WERI-Rb-1 (cell line): ENCODE measurements at regions not wholly inside any gene's neighbourhood (a gene's known extent, or its start where the extent isn't known, plus 50 kb on each side); places are given as distances from the start of the nearest gene placed in this dataset.

Source experiments
- DNase-seq: peaks from one replicate; pipeline ENCODE4 v3.0.0-alpha.2; 2020
- H3K27ac ChIP-seq: fragments of 250-450 bp; sonication (Bioruptor Pico); 2 replicates; pipeline ENCODE4 v1.5.1; 2020; ENCODE audit warnings: mild to moderate bottlenecking, moderate library complexity
- H3K27me3 ChIP-seq: fragments of 250-450 bp; sonication (Bioruptor Pico); 2 replicates; pipeline ENCODE4 v1.5.1; 2021; ENCODE audit warnings: mild to moderate bottlenecking, low read depth, moderate library complexity; ENCODE audit not compliant: insufficient read depth, severe bottlenecking
- H3K36me3 ChIP-seq: fragments of 250-450 bp; sonication (Bioruptor Pico); 2 replicates; pipeline ENCODE4 v1.5.1; 2020; ENCODE audit warnings: mild to moderate bottlenecking, moderate library complexity
- H3K4me3 ChIP-seq: 2 replicates; pipeline ENCODE4 v1.5.1; 2011; ENCODE audit warnings: low read depth, mild to moderate bottlenecking, control low read depth, low read length
- H3K9me3 ChIP-seq: fragments of 250-450 bp; sonication (Bioruptor Pico); 2 replicates; pipeline ENCODE4 v1.5.1; 2021; ENCODE audit warnings: mild to moderate bottlenecking, moderate library complexity; ENCODE audit not compliant: severe bottlenecking
- TF ChIP-seq, protein P1 (sequence below): IDR thresholded peaks from 2 replicates; pipeline ENCODE4 v1.5.1; 2011; ENCODE audit warnings: low read depth, mild to moderate bottlenecking, control low read depth, inconsistent platforms, low read length

DNA sequence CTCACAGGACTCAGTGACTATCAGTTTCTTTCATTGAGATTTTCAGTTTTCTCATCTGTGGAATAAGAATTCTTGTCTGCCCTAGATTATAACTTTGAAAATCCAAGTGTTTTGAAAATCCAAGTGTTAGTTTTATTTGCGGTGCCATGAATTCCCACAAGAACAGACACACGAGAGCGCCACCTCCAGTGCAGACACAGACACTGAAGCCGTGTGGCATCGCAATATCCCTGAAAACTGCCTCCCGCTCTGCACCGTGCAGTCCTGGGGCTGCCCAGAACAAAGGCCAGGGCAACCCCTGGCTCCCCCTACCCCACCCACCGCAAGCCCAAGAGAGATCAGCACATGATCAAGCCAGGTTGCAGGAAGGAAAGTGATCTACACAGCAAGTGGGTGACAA, 229.5 kb upstream of the ASIC2 start:
- H3K27ac ChIP-seq = no peak overlapping the region
- no peaks in the 10 kb centered on the region for H3K9me3 ChIP-seq
- no peak overlapping the region for H3K4me3 ChIP-seq
- peak; percentile 48 for DNase-seq
- TF ChIP-seq, protein P1, sequence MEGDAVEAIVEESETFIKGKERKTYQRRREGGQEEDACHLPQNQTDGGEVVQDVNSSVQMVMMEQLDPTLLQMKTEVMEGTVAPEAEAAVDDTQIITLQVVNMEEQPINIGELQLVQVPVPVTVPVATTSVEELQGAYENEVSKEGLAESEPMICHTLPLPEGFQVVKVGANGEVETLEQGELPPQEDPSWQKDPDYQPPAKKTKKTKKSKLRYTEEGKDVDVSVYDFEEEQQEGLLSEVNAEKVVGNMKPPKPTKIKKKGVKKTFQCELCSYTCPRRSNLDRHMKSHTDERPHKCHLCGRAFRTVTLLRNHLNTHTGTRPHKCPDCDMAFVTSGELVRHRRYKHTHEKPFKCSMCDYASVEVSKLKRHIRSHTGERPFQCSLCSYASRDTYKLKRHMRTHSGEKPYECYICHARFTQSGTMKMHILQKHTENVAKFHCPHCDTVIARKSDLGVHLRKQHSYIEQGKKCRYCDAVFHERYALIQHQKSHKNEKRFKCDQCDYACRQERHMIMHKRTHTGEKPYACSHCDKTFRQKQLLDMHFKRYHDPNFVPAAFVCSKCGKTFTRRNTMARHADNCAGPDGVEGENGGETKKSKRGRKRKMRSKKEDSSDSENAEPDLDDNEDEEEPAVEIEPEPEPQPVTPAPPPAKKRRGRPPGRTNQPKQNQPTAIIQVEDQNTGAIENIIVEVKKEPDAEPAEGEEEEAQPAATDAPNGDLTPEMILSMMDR = peak; percentile 85
- H3K36me3 ChIP-seq = no peaks in the 10 kb centered on the region
- H3K27me3 ChIP-seq = peaks cover 35% of the 10 kb centered on the region

DNA sequence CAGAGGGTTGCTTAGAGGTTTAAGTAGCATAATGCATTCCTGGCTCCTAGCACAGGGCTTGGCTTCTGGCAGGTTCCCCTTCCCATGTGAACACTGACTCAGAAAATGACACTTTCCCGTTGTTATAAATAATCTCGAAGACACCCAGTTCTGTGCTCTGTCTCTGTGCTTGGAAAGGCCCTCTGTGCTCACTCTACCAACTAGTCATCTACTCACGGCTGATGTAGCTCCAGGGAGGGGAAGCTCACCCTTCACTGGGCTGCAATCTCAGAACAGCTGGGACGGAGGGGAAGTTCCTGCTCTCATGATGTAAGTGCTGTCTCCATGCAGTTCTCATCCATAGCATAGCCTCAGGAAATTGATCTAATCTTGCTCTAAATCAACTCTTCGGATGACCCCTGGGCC, 230.5 kb upstream of the ASIC2 start:
- TF ChIP-seq, protein P1 = no peak
- Histone ChIP-seq H3K36me3 (no peaks in the 10 kb centered on the region), H3K27ac (no peak overlapping the region), H3K9me3 (no peaks in the 10 kb centered on the region), H3K4me3 (no peak overlapping the region), H3K27me3 (peaks cover 37% of the 10 kb centered on the region)
- DNase-seq = no peak

DNA sequence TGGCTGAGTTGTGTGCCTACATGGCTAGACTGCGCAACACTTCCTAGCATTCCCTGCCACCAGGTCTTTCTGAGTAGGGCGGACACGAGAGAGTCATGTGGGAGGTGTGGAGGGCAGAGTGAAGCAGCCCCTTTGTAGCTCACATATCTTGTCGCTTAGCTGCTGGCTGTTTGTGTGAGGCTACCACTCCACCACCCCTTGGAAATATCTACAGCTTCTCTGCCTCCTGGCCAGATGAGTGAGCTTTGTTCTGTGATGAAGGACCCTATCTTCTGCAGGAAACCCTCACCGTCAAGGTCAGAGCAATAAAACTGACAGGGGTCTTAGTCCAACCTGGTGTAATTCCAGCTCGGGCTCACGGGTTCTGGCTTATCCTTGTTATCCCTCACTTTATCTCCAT, 232.1 kb upstream of the ASIC2 start:
- no peak for DNase-seq
- TF ChIP-seq, protein P1 = no peak
- H3K9me3 ChIP-seq = no peaks in the 10 kb centered on the region

DNA sequence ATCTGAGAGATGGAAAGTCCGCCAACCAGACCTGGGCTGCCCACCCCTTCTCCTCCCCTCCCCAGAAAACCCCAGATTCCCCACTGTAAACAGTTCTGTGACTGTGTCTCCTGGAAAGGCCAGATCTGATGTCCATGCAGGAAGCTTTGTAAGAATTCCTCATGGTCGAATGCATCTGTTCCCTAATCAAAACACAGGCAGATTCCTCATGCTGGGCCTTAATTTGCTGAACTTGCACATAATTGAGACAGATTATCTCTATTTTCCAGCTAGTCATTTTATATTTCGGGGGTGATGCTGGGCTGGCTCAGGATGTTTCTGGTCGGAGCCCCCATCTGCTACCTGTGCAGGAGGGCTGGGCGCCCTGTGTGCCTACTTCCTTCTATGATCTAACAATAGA, 233.6 kb upstream of the ASIC2 start:
- TF ChIP-seq, protein P1 = no peak
- Histone ChIP-seq H3K27me3 (peaks cover 56% of the 10 kb centered on the region), H3K36me3 (no peaks in the 10 kb centered on the region), H3K4me3 (no peak overlapping the region), H3K27ac (no peak overlapping the region), H3K9me3 (no peaks in the 10 kb centered on the region)
- DNase-seq = no peak

More for the DNA sequence above, 232.1 kb upstream of the ASIC2 start:
- Histone ChIP-seq H3K27me3 (peaks cover 50% of the 10 kb centered on the region), H3K36me3 (no peaks in the 10 kb centered on the region), H3K27ac (no peak overlapping the region), H3K4me3 (no peak overlapping the region)

DNA sequence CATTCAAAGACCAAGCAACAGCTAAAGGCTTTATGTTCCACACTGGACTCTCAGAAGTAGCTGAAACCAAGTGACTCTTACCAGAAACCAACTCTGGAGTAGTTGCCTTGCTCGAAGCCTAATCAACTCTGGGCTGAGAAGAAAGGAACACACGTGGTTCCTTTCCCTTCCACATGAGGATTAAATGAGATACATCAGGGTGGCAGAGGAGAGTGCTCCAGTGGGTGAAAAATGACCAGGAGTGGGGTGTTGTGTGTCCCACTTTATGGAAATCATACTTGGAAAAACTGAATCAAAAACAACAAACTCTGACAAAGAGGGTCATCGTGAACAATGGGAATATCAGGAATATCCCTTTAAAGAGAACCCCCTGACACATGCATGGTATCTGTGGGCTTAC, 234.2 kb upstream of the ASIC2 start:
- H3K4me3 ChIP-seq = no peak overlapping the region
- H3K27me3 ChIP-seq = peaks cover 59% of the 10 kb centered on the region
- no peak overlapping the region for H3K27ac ChIP-seq
- no peaks in the 10 kb centered on the region for H3K9me3 ChIP-seq
- TF ChIP-seq, protein P1 = no peak
- no peaks in the 10 kb centered on the region for H3K36me3 ChIP-seq
- no peak for DNase-seq

DNA sequence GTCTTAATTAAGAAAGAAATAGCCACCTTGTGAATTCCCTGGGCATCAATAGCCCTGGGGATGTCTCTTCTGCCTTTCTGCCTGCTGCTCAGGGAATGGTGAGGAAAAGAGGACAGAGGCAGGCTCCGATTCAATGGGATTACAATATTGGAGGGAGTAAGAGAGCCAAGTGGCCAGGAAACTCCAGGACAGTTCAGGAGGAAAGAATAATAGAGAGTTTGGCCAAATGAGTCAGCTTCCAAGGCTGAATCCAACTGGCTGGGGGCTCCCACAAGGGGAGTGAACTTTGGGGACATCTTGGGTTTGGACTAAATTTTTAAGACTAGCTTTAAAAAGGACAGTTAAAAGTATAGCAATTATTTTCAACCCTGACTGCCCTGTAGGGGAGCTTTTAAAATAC, 235.8 kb upstream of the ASIC2 start:
- no peak overlapping the region for H3K27ac ChIP-seq
- no peak for DNase-seq
- H3K9me3 ChIP-seq = no peaks in the 10 kb centered on the region
- H3K36me3 ChIP-seq = no peaks in the 10 kb centered on the region
- H3K4me3 ChIP-seq = no peak overlapping the region
- TF ChIP-seq, protein P1 = no peak
- H3K27me3 ChIP-seq = peaks cover 52% of the 10 kb centered on the region
